Motor neuron (in vitro differentiated cells): ENCODE measurements at regions not wholly inside any gene's neighbourhood (a gene's known extent, or its start where the extent isn't known, plus 50 kb on each side); places are given as distances from the start of the nearest gene placed in this dataset.

Experiments
- ATAC-seq, 8 experiments: fragments of 200-7000 bp; cut with Tn5 transposase; replicated peaks in 6 of 8; 2 replicates each; pipeline ENCODE4 v1.8.0; 2021; ENCODE audit warnings: mild to moderate bottlenecking in 8 of 8, moderate library complexity in 8 of 8
- H3K27ac ChIP-seq, 2 donors: fragments of 250-450 bp; sonication (Bioruptor Pico); 2 replicates each; pipeline ENCODE4 v1.9.0; 2021; ENCODE audit warnings: antibody characterized with exemption in 2 of 2, mild to moderate bottlenecking in 2 of 2, moderate library complexity in 1 of 2
- H3K4me1 ChIP-seq, 2 donors: fragments of 250-450 bp; sonication (Bioruptor Pico); replicated peaks in 1 of 2; 2 replicates each; pipeline ENCODE4 v1.6.1; 2021; ENCODE audit warnings: antibody characterized with exemption in 2 of 2, mild to moderate bottlenecking in 2 of 2, moderate library complexity in 1 of 2
- H3K4me3 ChIP-seq, 5 donors: fragments of 250-450 bp; sonication (Bioruptor Pico); 2 replicates each; pipeline ENCODE4 v1.9.0; 2021; ENCODE audit warnings: antibody characterized with exemption in 5 of 5, mild to moderate bottlenecking in 5 of 5, moderate library complexity in 4 of 5
- WGBS, 10 experiments: fragments of 450-650 bp; shearing (Covaris generic); methylation state at CpG; one replicate each; pipeline ENCODE4 v1.0.0; 2022; 5-methylcytosine and 5-hydroxymethylcytosine counted together
- in situ Hi-C, 9 experiments: fragments of 400-800 bp; cut with MboI; loops; one replicate each; pipeline ENCODE4 v1.15.0; 2021; ENCODE audit warnings: low sequenced_read_pairs in 9 of 9, low pct_unique_long_range_greater_than_20kb in 2 of 9; ENCODE audit not compliant: unreplicated experiment in 9 of 9

DNA sequence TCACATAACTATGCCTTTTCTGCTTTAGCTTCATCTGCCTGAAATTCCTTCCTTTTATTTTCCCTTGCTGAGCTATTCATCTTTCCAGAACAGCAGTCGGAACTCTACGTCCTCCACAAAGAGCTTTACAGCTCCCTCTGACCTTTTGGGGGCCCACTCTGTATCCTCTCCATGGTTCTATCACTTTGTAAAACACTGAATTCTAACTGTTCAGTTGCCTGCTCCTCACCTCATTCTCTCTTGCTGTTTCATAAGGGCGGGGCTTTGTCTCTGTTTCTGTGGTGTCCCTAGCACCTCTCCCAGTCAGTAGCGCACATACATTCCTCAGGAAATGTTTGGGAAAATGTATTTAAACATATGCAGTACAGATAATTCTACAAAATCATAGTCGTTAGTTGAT is 737.0 kb downstream of the RAB28 start:
- WGBS, 10 experiments = 0 to 78% (median 34%) methylated on average over 1 to 5 of the region's 5 CpGs
- H3K4me3 ChIP-seq = no peak overlapping the region

GRCh38 chr4:12746221-12746620 is 737.9 kb downstream of the RAB28 start:
- Histone ChIP-seq H3K4me3 (no peak overlapping the region), H3K27ac (no peak overlapping the region), H3K4me1 (peaks cover 7 to 24% of the 10 kb centered on the region in 2 donors)
- in situ Hi-C loops = loop anchor here in 7 of 9 experiments (25.0 kb wide), 2 partner anchors 791 to 816 kb away; partner anchors contain the start of gene NKX3-2 (in 6 of the 7)
- 54 to 100% (median 77%) methylated on average over 2 to 6 of the region's 13 CpGs; no CpG with 5 or more reads in 4 of the 10 experiments for WGBS, 10 experiments
- ATAC-seq = peak in 1 of 8 experiments; percentile 14

More for the DNA sequence above, 737.0 kb downstream of the RAB28 start:
- peaks cover 7 to 24% of the 10 kb centered on the region in 2 donors for H3K4me1 ChIP-seq
- in situ Hi-C loops = loop anchor here in 7 of 9 experiments (25.0 kb wide), 2 partner anchors 790 to 815 kb away; partner anchors contain the start of gene NKX3-2 (in 6 of the 7)
- no peak overlapping the region for H3K27ac ChIP-seq
- peak in 5 of 8 experiments; percentile 39 to 71 (median 40) for ATAC-seq

DNA sequence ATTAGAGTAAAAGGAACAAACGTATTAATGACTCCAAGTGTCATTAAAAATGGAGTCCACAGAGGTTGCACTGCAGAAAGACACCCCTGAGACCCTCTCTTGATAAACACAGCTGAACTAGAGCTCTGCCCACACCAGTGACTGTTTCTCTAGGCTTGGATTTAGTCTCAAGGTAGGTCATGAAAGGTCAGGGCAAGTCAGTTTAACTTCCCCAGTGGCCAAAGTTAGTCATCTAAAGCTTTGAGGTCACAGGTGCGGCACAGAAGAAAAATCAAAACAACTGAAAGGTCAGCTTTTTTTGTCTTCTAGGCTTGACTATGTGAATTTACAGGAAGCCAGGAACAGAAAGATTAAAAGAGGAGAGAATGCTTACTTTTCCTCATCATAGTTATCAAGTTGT is 749.6 kb downstream of the RAB28 start:
- ATAC-seq = no peak
- no peak overlapping the region for H3K27ac ChIP-seq
- WGBS, 10 experiments = 0 to 100% (median 66%) methylated on average over 1 to 2 of the region's 2 CpGs; no CpG with 5 or more reads in 2 of the 10 experiments
- H3K4me1 ChIP-seq = no peaks in the 10 kb centered on the region
- H3K4me3 ChIP-seq = no peak overlapping the region
- in situ Hi-C loops = loop anchor here in 7 of 9 experiments (25.0 kb wide), 2 partner anchors 803 to 828 kb away; partner anchors contain the start of gene NKX3-2 (in 6 of the 7)

DNA sequence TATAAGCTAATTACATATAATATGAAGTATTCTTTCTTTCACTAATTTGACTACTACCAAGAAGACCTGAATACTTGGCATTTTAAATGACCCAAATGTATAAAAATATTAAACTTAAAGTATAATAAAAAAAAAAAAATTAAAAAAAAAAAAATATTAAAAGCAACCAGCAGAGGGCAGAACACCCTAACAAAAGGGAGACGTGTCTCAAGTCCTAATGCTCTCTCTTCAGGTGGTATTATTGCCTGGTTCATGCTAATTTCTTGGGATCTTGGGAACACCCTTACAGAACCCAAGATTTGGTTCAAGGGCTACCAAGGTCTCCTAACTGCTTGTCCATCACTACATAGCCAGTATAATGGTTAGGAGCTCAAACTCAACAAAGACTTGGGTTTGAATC is 754.8 kb downstream of the RAB28 start:
- 0 to 17% (median 0%) methylated on average over 1 of the region's 1 CpG; no CpG with 5 or more reads in 1 of the 10 experiments for WGBS, 10 experiments
- Histone ChIP-seq H3K27ac (no peak overlapping the region), H3K4me3 (no peak overlapping the region), H3K4me1 (no peaks in the 10 kb centered on the region)
- peak in 1 of 8 experiments; percentile 23 for ATAC-seq
- in situ Hi-C loops = loop anchor here in 7 of 9 experiments (25.0 kb wide), 2 partner anchors 808 to 833 kb away; partner anchors contain the start of gene NKX3-2 (in 6 of the 7)

DNA sequence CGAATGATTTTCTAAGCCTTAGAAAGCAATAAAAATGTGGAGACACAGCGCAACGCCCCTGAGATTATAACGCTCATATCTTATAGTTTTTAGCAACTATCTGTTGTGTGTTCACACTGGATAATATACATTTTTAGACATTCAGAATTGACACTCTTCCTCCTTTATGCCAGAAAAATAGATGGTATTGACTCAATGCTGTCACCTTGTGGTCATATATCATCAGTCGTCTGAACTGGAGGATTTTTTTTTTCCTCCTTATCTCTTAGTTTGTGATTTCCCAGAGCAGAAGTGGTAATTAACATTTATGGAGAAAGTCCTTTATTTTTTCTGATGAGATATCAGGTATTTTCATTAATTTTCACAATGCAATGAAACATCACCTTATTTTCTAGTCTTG is 759.6 kb downstream of the RAB28 start:
- H3K4me1 ChIP-seq = no peaks in the 10 kb centered on the region
- in situ Hi-C loops = no loop called here
- 0 to 84% (median 61%) methylated on average over 1 to 5 of the region's 5 CpGs for WGBS, 10 experiments
- no peak overlapping the region for H3K27ac ChIP-seq
- ATAC-seq = no peak
- H3K4me3 ChIP-seq = no peak overlapping the region

GRCh38 chr4:12723849-12724447 is 760.2 kb downstream of the RAB28 start:
- peak in 1 of 8 experiments; percentile 15 for ATAC-seq
- in situ Hi-C loops = no loop called here
- H3K4me3 ChIP-seq = no peak overlapping the region
- no peak overlapping the region for H3K27ac ChIP-seq
- no peaks in the 10 kb centered on the region for H3K4me1 ChIP-seq
- WGBS, 10 experiments = 0 to 74% (median 47%) methylated on average over 1 to 7 of the region's 7 CpGs

DNA sequence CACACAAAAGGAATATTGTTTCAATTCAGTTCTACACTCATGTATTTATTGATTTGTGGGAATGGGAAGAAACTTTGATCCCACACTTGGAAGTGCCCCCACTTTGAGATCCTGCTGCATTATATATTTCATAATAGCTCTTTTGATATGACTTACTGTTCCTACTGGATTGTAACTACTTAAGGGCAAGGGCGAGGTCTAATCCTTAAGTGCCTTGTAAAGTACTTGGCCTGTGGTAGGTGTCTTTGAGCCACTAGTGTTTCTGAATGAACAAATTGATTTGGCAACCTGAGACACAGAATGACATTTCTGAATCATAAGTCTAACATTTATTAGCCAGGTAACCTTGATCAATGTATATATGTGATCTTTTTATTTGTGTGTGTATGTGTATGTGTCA is 767.2 kb downstream of the RAB28 start:
- no peak for ATAC-seq
- WGBS, 10 experiments = 0 to 100% (median 71%) methylated on average over 1 of the region's 1 CpG; no CpG with 5 or more reads in 3 of the 10 experiments
- in situ Hi-C loops = no loop called here

DNA sequence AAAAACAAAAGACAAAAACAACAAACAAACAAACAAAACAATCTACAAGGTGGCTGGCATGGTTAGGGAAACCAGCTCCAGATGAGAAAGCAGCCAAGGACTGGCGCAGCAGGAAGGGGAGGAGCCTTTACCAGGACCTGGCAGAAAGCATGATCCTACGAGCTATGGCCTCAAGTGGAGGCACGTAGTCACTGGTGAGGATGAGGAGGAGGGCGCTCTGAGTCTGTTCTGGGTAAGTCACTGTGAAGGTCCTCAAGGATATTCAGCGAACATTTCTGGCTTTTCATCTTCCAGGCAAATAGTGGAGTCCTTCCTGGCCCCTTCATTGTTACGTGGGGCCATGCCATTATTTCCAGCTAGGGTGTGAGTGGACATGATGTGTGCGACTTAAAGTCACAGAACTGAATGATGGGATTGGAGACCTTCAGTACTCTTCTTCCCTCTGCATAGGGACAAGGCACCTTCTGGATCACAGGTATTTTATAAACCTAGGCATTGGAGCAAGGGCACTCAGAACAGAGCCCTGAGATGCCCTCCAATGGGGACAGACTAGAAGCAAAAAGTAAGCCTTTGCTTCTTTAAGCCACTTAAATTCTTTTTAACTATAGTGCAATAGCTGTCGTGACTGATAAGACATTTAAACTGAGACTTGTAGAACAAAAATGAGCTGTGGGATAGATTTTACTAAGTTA is 771.3 kb downstream of the RAB28 start:
- ATAC-seq = no peak
- no peak overlapping the region for H3K27ac ChIP-seq
- in situ Hi-C loops = no loop called here
- H3K4me3 ChIP-seq = no peak overlapping the region
- H3K4me1 ChIP-seq = no peaks in the 10 kb centered on the region
- 50 to 95% (median 73%) methylated on average over 1 to 6 of the region's 8 CpGs; no CpG with 5 or more reads in 2 of the 10 experiments for WGBS, 10 experiments

More for the DNA sequence above, 767.2 kb downstream of the RAB28 start:
- Histone ChIP-seq H3K27ac (no peak overlapping the region), H3K4me1 (no peaks in the 10 kb centered on the region), H3K4me3 (no peak overlapping the region)

DNA sequence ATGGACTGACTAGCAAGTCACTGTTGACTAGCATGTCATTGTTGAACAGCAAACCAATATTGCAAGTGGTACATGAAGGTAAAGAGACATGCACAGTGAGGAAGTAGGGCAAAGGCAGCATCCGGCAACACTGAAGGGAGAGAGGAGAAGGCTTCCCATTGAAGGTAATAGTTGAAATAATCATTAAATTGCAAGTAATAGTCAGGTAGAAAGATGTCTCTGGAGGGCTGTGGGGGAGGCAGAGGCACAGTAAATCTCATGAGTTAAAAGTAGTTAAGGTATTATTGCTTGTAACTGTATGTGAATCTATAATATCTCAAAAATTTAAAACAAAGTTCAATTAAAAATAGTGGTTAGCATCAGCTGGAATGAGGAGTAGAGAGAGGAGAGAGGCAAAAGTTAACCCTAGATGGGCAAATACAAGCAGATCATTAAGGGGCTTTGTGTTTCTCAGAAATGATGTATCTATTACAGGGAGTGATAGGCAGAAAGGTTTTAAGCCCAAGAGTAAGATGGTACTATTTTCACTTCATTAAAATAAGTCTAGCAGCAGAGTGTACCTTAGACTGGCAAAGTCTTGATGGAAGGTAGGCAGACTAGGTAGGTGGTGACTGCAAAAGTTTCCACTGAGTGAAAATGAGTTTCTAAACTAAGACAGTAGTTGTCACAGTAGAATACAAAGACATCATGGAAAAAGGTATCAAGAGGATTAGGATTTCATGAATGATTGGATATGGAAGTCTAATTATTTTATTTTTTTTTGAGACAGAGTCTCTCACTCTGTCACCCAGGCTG is 776.6 kb downstream of the RAB28 start:
- H3K4me3 ChIP-seq = no peak overlapping the region
- no peak overlapping the region for H3K27ac ChIP-seq
- in situ Hi-C loops = no loop called here
- no peak for ATAC-seq
- 0 to 100% (median 80%) methylated on average over 1 of the region's 1 CpG; no CpG with 5 or more reads in 3 of the 10 experiments for WGBS, 10 experiments
- H3K4me1 ChIP-seq = peaks cover 0 to 3% of the 10 kb centered on the region in 2 donors

DNA sequence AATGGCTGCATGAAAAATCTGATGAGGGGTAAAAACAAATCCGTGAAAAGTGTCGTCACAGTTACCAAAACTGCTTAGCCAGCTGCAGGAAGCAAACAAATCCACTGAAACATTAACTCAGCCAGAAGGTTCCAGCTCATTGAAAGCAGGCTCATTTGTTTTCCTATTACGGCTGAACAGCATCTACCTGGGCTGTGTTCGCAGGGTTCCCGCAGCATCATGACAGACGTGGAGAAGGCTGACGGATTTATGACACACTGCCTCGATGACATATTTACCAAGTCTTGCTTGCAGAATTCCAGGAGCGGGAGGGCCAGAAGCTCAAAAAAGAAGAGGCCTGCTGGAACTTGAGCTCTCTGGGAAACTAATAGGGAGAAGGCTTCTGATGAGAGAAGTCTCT is 781.1 kb downstream of the RAB28 start:
- WGBS, 10 experiments = 0 to 60% (median 51%) methylated on average over 1 to 7 of the region's 9 CpGs; no CpG with 5 or more reads in 4 of the 10 experiments
- Histone ChIP-seq H3K27ac (no peak overlapping the region), H3K4me3 (no peak overlapping the region), H3K4me1 (peaks cover 0 to 3% of the 10 kb centered on the region in 2 donors)
- ATAC-seq = no peak
- in situ Hi-C loops = no loop called here

- 0 to 100% (median 73%) methylated on average over 1 of the region's 1 CpG; no CpG with 5 or more reads in 1 of the 10 experiments for WGBS, 10 experiments
Measured at GRCh38 chr4:12701384-12701783, 782.8 kb downstream of the RAB28 start.

DNA sequence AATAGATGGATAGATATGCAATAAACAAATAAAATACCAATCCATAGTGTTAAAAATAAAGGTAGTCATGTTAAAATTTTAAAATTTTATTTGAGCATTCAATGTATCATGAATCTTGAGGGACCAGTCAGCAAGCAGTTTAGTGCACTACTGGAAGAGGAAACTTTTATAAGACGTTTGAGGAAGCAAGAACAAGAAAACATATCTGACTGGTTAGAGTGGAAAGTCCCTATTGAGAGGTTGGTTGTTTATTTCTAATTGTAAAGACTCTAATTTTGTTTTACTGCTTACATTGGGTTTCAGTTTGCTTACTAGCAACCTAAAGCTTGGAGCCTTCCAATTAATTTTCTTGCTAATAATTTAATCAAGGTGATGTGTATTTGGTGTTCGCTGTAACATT is 786.2 kb downstream of the RAB28 start:
- WGBS, 10 experiments = 23 to 100% (median 74%) methylated on average over 1 to 2 of the region's 2 CpGs; no CpG with 5 or more reads in 1 of the 10 experiments
- H3K27ac ChIP-seq = no peak overlapping the region
- in situ Hi-C loops = no loop called here
- H3K4me3 ChIP-seq = no peak overlapping the region
- no peaks in the 10 kb centered on the region for H3K4me1 ChIP-seq
- ATAC-seq = no peak

More at GRCh38 chr4:12701384-12701783, 782.8 kb downstream of the RAB28 start:
- in situ Hi-C loops = no loop called here
- Histone ChIP-seq H3K27ac (no peak overlapping the region), H3K4me1 (peaks cover 0 to 3% of the 10 kb centered on the region in 2 donors), H3K4me3 (no peak overlapping the region)
- no peak for ATAC-seq

DNA sequence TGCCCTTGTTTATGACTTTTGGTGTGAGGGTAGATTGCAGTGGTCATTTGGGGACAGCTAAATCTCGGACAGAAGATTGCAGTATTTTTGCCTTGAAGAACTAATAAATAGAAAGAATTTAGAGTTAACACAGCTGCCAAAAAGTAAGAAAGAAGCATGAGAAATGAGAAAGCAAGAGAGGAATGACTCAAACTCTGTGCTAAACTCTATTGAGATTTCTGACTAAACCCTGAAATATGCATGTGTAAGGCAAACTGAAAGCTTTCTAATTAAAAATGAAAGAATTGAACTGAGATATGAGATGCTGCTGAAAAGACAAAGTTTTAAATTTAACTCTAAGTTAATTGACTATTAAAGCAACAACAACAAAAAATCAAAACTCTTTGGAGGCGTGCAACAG is 791.3 kb downstream of the RAB28 start:
- 0 to 94% (median 82%) methylated on average over 2 of the region's 2 CpGs for WGBS, 10 experiments
- no peak overlapping the region for H3K4me3 ChIP-seq
- no peaks in the 10 kb centered on the region for H3K4me1 ChIP-seq
- in situ Hi-C loops = no loop called here
- no peak for ATAC-seq
- no peak overlapping the region for H3K27ac ChIP-seq
